Astrocyte (in vitro differentiated cells and primary cell): ENCODE measurements at regions not wholly inside any gene's neighbourhood (a gene's known extent, or its start where the extent isn't known, plus 50 kb on each side); places are given as distances from the start of the nearest gene placed in this dataset.

ENCODE experiments used
- DNase-seq: peaks from one replicate; pipeline ENCODE4 v3.0.0-alpha.2; 2010; ENCODE audit warnings: low read depth
- FAIRE-seq: peaks from 2 replicates; lab custom pipeline; 2011; peaks lifted over from hg19 to GRCh38; lab: Jason Lieb, UNC
- H2AFZ ChIP-seq: 2 replicates; pipeline ENCODE4 v1.6.0; 2012; ENCODE audit warnings: low read depth, low read length, inconsistent platforms
- H3K27ac ChIP-seq: 2 replicates; pipeline ENCODE4 v1.5.1; 2011; ENCODE audit warnings: low read depth, low read length, inconsistent platforms
- H3K27me3 ChIP-seq: 2 replicates; pipeline ENCODE4 v1.6.0; 2011; ENCODE audit warnings: low read length, inconsistent platforms; ENCODE audit not compliant: insufficient read depth
- H3K36me3 ChIP-seq: 2 replicates; pipeline ENCODE4 v1.5.1; 2011; ENCODE audit warnings: low read length, inconsistent platforms; ENCODE audit not compliant: insufficient read depth
- H3K4me1 ChIP-seq: 2 replicates; pipeline ENCODE4 v1.5.1; 2011; ENCODE audit warnings: low read length, inconsistent platforms; ENCODE audit not compliant: insufficient read depth
- H3K4me2 ChIP-seq: 2 replicates; pipeline ENCODE4 v1.6.0; 2012; ENCODE audit warnings: low read length, inconsistent platforms
- H3K4me3 ChIP-seq: 2 replicates; pipeline ENCODE4 v1.5.1; 2011; ENCODE audit warnings: low read depth, mild to moderate bottlenecking, low read length, inconsistent platforms; ENCODE audit not compliant: insufficient read depth
- H3K79me2 ChIP-seq: 2 replicates; pipeline ENCODE4 v1.6.0; 2012; ENCODE audit warnings: mild to moderate bottlenecking, low read length, inconsistent platforms; ENCODE audit not compliant: insufficient read depth
- H3K9ac ChIP-seq: 2 replicates; pipeline ENCODE4 v1.6.0; 2012; ENCODE audit warnings: mild to moderate bottlenecking, low read length, inconsistent platforms
- H3K9me3 ChIP-seq: 2 replicates; pipeline ENCODE4 v1.5.1; 2012; ENCODE audit warnings: low read depth, mild to moderate bottlenecking, low read length, inconsistent platforms; ENCODE audit not compliant: insufficient read depth
- H4K20me1 ChIP-seq: 2 replicates; pipeline ENCODE4 v1.6.0; 2012; ENCODE audit warnings: low read length, inconsistent platforms; ENCODE audit not compliant: insufficient read depth
- H3K27ac Mint-ChIP-seq: one replicate; pipeline ENCODE4 v1.8.0; 2021; ENCODE audit warnings: mild to moderate bottlenecking, mixed read lengths; ENCODE audit not compliant: unreplicated experiment
- H3K27me3 Mint-ChIP-seq: one replicate; pipeline ENCODE4 v1.8.0; 2021; ENCODE audit warnings: low read depth, mixed read lengths; ENCODE audit not compliant: unreplicated experiment
- H3K36me3 Mint-ChIP-seq: one replicate; pipeline ENCODE4 v1.8.0; 2021; ENCODE audit warnings: low read depth, mixed read lengths; ENCODE audit not compliant: unreplicated experiment
- H3K4me1 Mint-ChIP-seq: one replicate; pipeline ENCODE4 v1.8.0; 2021; ENCODE audit warnings: low read depth, mixed read lengths; ENCODE audit not compliant: unreplicated experiment
- H3K4me3 Mint-ChIP-seq: one replicate; pipeline ENCODE4 v1.8.0; 2021; ENCODE audit warnings: mild to moderate bottlenecking, moderate library complexity, mixed read lengths; ENCODE audit not compliant: unreplicated experiment
- H3K9me3 Mint-ChIP-seq: one replicate; pipeline ENCODE4 v1.8.0; 2021; ENCODE audit warnings: mild to moderate bottlenecking, mixed read lengths; ENCODE audit not compliant: unreplicated experiment
- EZH2 ChIP-seq: IDR thresholded peaks from 2 replicates; pipeline ENCODE4 v1.6.1; 2012; ENCODE audit warnings: mild to moderate bottlenecking, low read length, inconsistent platforms; ENCODE audit not compliant: insufficient read depth
- TF ChIP-seq, protein P1 (sequence below): IDR thresholded peaks from 2 replicates; pipeline ENCODE4 v1.5.1; 2011; ENCODE audit warnings: low read depth, mild to moderate bottlenecking, inconsistent platforms, low read length, moderate library complexity; ENCODE audit not compliant: insufficient read depth

DNA sequence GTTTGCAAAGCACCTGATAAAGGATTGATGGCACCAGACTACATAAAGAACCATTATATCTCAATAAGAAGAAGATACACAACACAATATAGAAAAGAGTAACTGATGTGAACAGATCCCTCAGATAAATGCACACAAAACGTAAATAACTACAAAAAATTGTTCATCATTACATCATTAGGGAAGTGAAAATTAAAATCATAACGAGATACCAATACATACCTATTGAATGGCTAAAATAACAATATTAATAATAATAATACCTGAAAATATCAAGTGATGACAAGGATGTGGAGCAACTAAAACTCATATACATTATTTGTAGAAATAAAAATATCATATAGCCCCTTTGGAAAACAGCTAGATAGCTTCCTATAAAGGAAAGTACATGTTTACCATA, 469.5 kb downstream of the DMRTA1 start:
- no peak for TF ChIP-seq EZH2
- Mint-ChIP-seq H3K27ac (no peak overlapping the region), H3K36me3 (no peaks in the 10 kb centered on the region), H3K4me1 (no peaks in the 10 kb centered on the region), H3K9me3 (no peaks in the 10 kb centered on the region), H3K27me3 (no peaks in the 10 kb centered on the region), H3K4me3 (no peak overlapping the region)
- DNase-seq (no peak), FAIRE-seq (no peak)
- Histone ChIP-seq H3K27ac (no peak overlapping the region), H3K4me2 (no peak overlapping the region), H2AFZ (no peak overlapping the region), H3K9me3 (no peaks in the 10 kb centered on the region), H4K20me1 (no peaks in the 10 kb centered on the region), H3K79me2 (no peaks in the 10 kb centered on the region), H3K4me3 (no peak overlapping the region), H3K9ac (no peak overlapping the region), H3K4me1 (no peaks in the 10 kb centered on the region), H3K36me3 (no peaks in the 10 kb centered on the region), H3K27me3 (no peaks in the 10 kb centered on the region)

DNA sequence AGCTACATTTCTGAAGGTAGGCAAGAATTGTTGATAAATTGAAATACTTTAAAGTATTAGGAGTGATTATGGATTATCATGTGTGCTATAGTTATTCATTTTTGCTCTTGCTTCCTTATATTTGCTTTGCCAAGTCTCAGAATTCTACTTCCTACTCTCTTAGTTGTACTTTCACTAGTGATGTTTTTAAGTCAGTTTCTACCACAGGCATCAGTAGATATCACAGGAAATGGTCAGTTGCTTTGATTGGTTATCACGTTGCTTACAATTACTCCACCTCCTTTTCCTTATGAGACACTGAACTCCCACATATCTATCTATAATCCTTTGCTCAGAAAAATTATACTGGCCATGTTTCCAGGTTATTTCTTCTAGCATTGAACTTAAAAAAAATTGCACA, 472.8 kb downstream of the DMRTA1 start:
- no peak for TF ChIP-seq EZH2
- TF ChIP-seq, protein P1, sequence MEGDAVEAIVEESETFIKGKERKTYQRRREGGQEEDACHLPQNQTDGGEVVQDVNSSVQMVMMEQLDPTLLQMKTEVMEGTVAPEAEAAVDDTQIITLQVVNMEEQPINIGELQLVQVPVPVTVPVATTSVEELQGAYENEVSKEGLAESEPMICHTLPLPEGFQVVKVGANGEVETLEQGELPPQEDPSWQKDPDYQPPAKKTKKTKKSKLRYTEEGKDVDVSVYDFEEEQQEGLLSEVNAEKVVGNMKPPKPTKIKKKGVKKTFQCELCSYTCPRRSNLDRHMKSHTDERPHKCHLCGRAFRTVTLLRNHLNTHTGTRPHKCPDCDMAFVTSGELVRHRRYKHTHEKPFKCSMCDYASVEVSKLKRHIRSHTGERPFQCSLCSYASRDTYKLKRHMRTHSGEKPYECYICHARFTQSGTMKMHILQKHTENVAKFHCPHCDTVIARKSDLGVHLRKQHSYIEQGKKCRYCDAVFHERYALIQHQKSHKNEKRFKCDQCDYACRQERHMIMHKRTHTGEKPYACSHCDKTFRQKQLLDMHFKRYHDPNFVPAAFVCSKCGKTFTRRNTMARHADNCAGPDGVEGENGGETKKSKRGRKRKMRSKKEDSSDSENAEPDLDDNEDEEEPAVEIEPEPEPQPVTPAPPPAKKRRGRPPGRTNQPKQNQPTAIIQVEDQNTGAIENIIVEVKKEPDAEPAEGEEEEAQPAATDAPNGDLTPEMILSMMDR = no peak
- no peaks in the 10 kb centered on the region for H4K20me1 ChIP-seq
- no peak for FAIRE-seq
- Mint-ChIP-seq H3K4me1 (no peaks in the 10 kb centered on the region), H3K27ac (no peak overlapping the region), H3K27me3 (peaks cover 4% of the 10 kb centered on the region), H3K4me3 (no peak overlapping the region), H3K36me3 (no peaks in the 10 kb centered on the region), H3K9me3 (no peaks in the 10 kb centered on the region)
- no peak overlapping the region for H3K4me2 ChIP-seq
- no peak overlapping the region for H3K9ac ChIP-seq
- H3K4me3 ChIP-seq = no peak overlapping the region
- DNase-seq = no peak
- H3K27me3 ChIP-seq = no peaks in the 10 kb centered on the region
- H3K27ac ChIP-seq = no peak overlapping the region
- no peaks in the 10 kb centered on the region for H3K4me1 ChIP-seq
- H3K9me3 ChIP-seq = no peaks in the 10 kb centered on the region
- H2AFZ ChIP-seq = no peak overlapping the region
- no peaks in the 10 kb centered on the region for H3K36me3 ChIP-seq
- no peaks in the 10 kb centered on the region for H3K79me2 ChIP-seq

DNA sequence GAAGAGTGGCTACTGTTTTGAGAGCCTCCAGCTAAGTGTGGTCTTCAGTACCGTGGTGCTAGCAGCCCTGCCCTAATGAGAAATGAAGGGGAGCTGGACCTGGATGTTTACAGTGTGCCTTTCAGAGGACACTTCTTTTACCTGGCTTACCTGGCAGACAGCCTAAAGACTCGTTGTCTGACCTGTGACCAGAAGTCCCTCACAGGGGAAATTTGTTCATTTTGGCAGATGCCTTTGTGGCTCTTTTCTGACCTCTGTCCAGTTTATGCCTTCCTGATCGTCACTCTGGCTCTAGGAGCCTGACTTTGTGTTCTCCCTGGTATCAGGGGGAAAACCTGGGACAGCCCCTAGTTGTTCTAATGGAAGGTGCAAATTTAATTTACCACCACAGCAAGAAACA, 475.1 kb downstream of the DMRTA1 start:
- H3K9ac ChIP-seq = no peak overlapping the region

More for the DNA sequence above, 475.1 kb downstream of the DMRTA1 start:
- Mint-ChIP-seq H3K4me3 (no peak overlapping the region), H3K27ac (no peak overlapping the region), H3K9me3 (no peaks in the 10 kb centered on the region), H3K4me1 (no peaks in the 10 kb centered on the region), H3K27me3 (peaks cover 4% of the 10 kb centered on the region), H3K36me3 (no peaks in the 10 kb centered on the region)
- H3K4me1 ChIP-seq = no peaks in the 10 kb centered on the region
- DNase-seq (no peak), FAIRE-seq (no peak)
- no peaks in the 10 kb centered on the region for H3K36me3 ChIP-seq
- H4K20me1 ChIP-seq = no peaks in the 10 kb centered on the region
- no peak overlapping the region for H3K4me2 ChIP-seq
- no peak overlapping the region for H3K27ac ChIP-seq
- no peak overlapping the region for H2AFZ ChIP-seq
- H3K9me3 ChIP-seq = no peaks in the 10 kb centered on the region
- no peak overlapping the region for H3K4me3 ChIP-seq
- no peaks in the 10 kb centered on the region for H3K27me3 ChIP-seq
- H3K79me2 ChIP-seq = no peaks in the 10 kb centered on the region
- TF ChIP-seq, protein P1 = no peak
- no peak for TF ChIP-seq EZH2
